GM21423 (cell line): ENCODE measurements at regions not wholly inside any gene's neighbourhood (a gene's known extent, or its start where the extent isn't known, plus 50 kb on each side); places are given as distances from the start of the nearest gene placed in this dataset.

Experiments used
- ATAC-seq: cut with Tn5 transposase; IDR thresholded peaks from one replicate; pipeline ENCODE4 v1.9.1; 2021; ENCODE audit warnings: mild to moderate bottlenecking, moderate library complexity; ENCODE audit not compliant: unreplicated experiment

GRCh38 chr14:42872786-42873185 lies 1266.1 kb downstream of the LRFN5 start:
- ATAC-seq = no peak

- no peak for ATAC-seq
Observed at GRCh38 chr14:42869681-42870080, 1263.0 kb downstream of the LRFN5 start.

DNA sequence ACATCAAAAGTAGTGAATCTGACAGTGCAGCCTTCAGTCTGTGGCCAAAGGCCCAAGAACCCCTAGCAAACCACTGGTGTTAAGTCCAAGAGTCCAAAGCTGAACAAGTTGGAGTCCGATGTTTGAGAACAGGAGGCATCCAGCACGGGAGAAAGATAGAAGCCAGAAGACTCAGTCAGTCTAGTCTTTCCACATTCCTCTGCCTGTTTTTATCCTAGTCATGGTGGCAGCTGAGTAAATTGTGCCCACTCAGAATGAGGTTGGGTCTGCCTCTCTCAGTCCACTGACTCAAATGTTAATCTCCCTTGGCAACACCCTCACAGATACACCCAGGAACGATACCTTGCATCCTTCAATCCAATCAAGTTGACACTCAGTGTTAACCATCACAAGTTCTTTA lies 1255.4 kb downstream of the LRFN5 start:
- no peak for ATAC-seq

- ATAC-seq = no peak
Observed at GRCh38 chr14:42860371-42860770, 1253.7 kb downstream of the LRFN5 start.

GRCh38 chr14:42856106-42856505 lies 1249.4 kb downstream of the LRFN5 start:
- ATAC-seq = no peak

- ATAC-seq = no peak
Observed at GRCh38 chr14:42855085-42855484, 1248.4 kb downstream of the LRFN5 start.

- ATAC-seq = no peak
Observed at GRCh38 chr14:42854061-42854460, 1247.4 kb downstream of the LRFN5 start.

GRCh38 chr14:42848652-42849051 lies 1242.0 kb downstream of the LRFN5 start:
- no peak for ATAC-seq

GRCh38 chr14:42814817-42815216 lies 1208.1 kb downstream of the LRFN5 start:
- no peak for ATAC-seq

- ATAC-seq = no peak
Observed at GRCh38 chr14:42806909-42807315, 1200.2 kb downstream of the LRFN5 start.

- ATAC-seq = no peak
Observed at GRCh38 chr14:42804141-42804540, 1197.5 kb downstream of the LRFN5 start.

DNA sequence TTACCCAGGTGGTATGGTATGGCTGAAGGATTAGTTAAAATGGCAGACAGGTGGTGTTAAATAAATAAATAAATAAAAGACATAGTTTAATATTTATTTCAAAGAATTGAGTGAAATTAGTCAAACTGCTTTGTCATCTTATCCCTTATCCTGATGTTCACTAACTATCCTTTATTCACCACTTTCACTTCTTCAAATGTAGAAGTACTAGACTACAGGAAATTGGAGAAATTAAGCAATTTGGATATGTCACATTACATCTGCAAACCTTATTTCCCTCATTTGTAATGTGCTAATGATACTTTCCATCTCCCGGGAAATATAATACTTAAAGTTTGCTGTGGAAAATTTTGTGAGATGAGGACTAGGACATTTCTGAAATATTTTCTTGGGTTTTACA lies 1195.7 kb downstream of the LRFN5 start:
- no peak for ATAC-seq

DNA sequence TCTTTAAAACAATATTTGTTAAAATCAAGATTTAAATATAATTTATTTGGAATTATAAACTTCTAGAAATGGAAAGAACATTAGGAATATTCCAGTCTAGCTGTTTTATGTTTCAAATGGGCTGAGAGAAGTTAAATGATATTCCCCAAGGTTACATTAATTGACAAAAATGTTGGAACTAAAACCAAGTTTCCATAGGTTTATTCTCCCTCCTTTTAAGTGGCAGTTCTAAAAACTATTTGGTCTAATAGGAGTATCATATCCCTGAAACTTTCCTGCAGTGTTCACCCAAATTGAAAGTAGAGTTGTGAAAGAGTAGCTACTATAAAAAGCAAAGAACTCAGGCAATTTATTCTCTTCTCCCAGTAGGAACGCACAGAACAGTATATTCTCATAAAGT lies 1185.5 kb downstream of the LRFN5 start:
- ATAC-seq = no peak

GRCh38 chr14:42782754-42783153 lies 1176.1 kb downstream of the LRFN5 start:
- ATAC-seq = no peak

DNA sequence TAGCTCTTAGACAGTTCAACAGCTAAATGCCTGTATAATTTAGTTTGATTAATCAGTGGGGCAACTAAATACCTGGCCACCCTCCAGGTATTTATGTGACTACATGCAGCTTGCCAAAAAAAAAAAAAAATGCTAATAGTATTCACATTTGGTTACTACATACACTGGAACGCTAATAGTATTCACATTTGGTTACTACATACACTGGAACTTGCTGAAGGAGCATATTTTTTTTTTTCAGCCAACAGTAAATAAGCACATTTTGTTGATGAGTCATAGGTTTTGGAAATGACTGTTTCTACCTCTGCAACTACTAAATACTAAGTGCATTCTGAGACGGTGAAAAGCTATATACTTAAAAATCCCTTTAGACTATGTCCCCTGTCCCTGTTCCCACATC lies 1172.3 kb downstream of the LRFN5 start:
- ATAC-seq = no peak

DNA sequence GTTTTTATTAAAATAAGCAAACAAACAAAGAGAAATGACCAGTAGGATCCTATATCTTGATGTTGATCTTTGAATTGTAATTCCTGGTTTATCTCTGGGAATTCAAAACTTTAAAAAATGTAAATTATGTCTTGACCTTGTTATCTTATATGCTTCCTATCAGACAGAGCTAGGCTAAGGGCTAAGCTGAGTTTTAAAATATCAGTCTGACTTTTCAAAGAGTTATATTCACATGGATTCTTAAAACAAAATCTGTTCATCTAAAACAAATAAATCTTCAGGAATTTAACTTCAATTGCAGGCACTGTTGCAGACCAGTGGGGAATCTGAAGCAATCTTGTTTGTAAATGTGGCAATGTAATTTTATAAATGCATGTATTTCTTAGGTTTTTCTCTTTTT lies 1144.1 kb downstream of the LRFN5 start:
- no peak for ATAC-seq

DNA sequence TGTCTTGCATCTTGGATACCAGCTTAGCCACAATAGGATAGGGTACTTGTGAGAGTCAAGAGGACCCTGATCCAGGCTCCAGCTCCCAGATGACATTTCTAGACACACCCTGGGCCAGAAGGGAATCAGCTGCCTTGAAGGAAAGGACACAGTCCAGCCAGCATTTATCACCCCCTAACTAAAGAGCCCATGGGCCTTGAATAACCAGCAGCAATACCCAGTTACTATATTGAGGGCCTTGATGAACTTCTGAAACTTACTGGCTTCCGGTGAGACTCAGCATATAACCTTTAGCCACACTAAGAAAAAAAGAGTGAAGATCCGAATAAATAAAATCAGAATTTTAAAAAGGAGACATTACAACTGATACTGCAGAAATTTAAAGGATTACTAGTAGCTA lies 1135.4 kb downstream of the LRFN5 start:
- no peak for ATAC-seq

DNA sequence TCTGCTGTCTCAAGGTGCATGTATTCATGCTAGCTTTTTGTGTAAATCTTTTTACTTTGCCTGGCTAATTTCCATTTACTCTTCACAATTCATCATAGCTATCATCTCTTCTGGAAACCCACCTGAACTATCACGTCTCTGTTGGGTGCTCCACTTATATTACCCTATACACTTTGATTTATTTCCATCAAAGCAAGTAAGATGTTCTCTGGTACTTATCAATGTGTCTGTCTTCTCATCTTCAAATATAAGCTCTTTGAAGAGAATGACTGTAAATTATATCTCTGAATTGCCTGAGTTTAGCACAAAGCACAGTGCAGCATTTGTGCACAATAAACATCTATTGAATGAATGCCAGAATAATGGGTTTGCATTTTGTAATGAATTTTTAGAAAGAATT lies 1129.7 kb downstream of the LRFN5 start:
- ATAC-seq = no peak

- ATAC-seq = no peak
Observed at GRCh38 chr14:42734041-42734440, 1127.4 kb downstream of the LRFN5 start.

DNA sequence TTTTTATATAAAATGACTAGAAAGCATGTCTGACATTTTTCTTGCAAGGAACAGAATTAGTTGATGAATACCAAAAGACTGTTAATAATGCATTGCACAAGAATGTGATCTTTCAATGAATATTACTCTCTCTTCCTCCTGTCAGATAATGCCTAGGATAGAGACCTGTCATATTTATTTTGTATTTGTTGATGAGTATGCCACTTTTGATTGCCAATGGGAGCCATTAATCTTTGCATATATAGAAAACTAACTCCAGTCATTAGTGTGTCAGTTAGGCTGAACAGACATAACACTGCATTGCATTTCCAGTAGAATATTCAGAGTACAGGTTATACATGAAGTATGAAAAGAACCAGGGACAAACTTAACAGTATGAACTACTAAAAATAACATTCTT lies 1125.3 kb downstream of the LRFN5 start:
- no peak for ATAC-seq

- no peak for ATAC-seq
Observed at GRCh38 chr14:42731480-42731879, 1124.8 kb downstream of the LRFN5 start.

GRCh38 chr14:42729681-42730080 lies 1123.0 kb downstream of the LRFN5 start:
- ATAC-seq = no peak

GRCh38 chr14:42719391-42719790 lies 1112.7 kb downstream of the LRFN5 start:
- ATAC-seq = no peak

DNA sequence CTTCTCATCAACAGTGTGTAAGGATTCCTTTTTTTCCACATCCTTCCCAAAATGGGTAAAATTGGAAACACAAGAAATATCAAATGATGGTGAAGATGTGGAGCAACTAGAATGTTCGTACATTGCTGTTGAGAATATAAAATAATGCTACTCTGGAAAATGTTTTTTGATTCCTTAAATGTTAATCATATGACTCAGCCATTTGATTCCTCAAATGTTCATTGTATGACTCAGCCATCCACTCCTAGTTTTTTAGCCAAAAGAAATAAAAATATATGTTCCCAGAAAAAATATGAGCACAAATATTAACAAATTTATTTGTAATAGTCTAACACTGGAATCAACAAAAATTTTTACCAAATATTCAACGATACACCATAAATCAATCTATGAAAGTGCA lies 1108.6 kb downstream of the LRFN5 start:
- ATAC-seq = no peak
